ENCODE measurements at regions not wholly inside any gene's neighbourhood (a gene's known extent, or its start where the extent isn't known, plus 50 kb on each side); places are given as distances from the start of the nearest gene placed in this dataset.

GRCh38 chr2:120679526-120679925 is 56.1 kb upstream of the GLI2 start:
- no peak overlapping the region for H3K4me3 ChIP-seq (ENCODE audit: control insufficient read depth, low read depth, low read length)
- no peak for TF ChIP-seq CTCF (conservative IDR thresholded peaks at IDR 0.05; ENCODE audit: control insufficient read depth, insufficient read depth, low read depth, low read length)
- DNase-seq (ENCODE audit: low read depth) = no peak

- peak; percentile 63 for TF ChIP-seq CTCF (conservative IDR thresholded peaks at IDR 0.05; ENCODE audit: control insufficient read depth, insufficient read depth, low read depth, low read length)
- DNase-seq (ENCODE audit: low read depth) = peak; percentile 87
- no peak overlapping the region for H3K4me3 ChIP-seq (ENCODE audit: control insufficient read depth, low read depth, low read length)
Measured at GRCh38 chr2:120680136-120680761, 55.4 kb upstream of the GLI2 start.

GRCh38 chr2:120681181-120681580 is 54.5 kb upstream of the GLI2 start:
- no peak overlapping the region for H3K4me3 ChIP-seq (ENCODE audit: control insufficient read depth, low read depth, low read length)
- no peak for DNase-seq (ENCODE audit: low read depth)
- TF ChIP-seq CTCF (conservative IDR thresholded peaks at IDR 0.05; ENCODE audit: control insufficient read depth, insufficient read depth, low read depth, low read length) = no peak

- DNase-seq (ENCODE audit: low read depth) = no peak
- no peak overlapping the region for H3K4me3 ChIP-seq (ENCODE audit: control insufficient read depth, low read depth, low read length)
- TF ChIP-seq CTCF (conservative IDR thresholded peaks at IDR 0.05; ENCODE audit: control insufficient read depth, insufficient read depth, low read depth, low read length) = no peak
Measured at GRCh38 chr2:120681696-120682288, 53.9 kb upstream of the GLI2 start.

- no peak overlapping the region for H3K4me3 ChIP-seq (ENCODE audit: control insufficient read depth, low read depth, low read length)
- TF ChIP-seq CTCF (conservative IDR thresholded peaks at IDR 0.05; ENCODE audit: control insufficient read depth, insufficient read depth, low read depth, low read length) = no peak
- peak; percentile 38 for DNase-seq (ENCODE audit: low read depth)
Measured at GRCh38 chr2:120682654-120683053, 53.0 kb upstream of the GLI2 start.

- no peak for TF ChIP-seq CTCF (conservative IDR thresholded peaks at IDR 0.05; ENCODE audit: control insufficient read depth, insufficient read depth, low read depth, low read length)
- no peak for DNase-seq (ENCODE audit: low read depth)
- no peak overlapping the region for H3K4me3 ChIP-seq (ENCODE audit: control insufficient read depth, low read depth, low read length)
Measured at GRCh38 chr2:120683081-120683480, 52.6 kb upstream of the GLI2 start.
